ENCODE measurements at regions not wholly inside any gene's neighbourhood (a gene's known extent, or its start where the extent isn't known, plus 50 kb on each side); places are given as distances from the start of the nearest gene placed in this dataset.

DNA sequence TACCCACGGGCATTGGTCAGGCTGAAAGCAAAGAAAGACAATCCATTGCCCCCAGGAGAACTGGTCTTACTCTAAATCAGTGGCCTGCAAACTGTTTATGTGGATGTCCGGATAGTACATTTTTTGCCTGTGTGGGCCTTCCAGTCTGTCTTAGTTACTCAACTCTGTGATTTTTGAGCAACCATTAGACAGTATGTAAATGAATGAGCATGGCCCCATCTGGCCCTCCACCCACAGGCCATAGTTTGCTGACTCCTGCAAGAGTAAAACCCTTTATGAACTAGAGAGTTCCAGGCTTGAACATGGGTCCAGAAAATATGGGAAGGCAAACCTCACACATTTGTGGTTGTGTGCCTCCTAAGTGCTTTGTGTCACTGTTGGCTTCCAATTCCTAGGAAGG, 55.7 kb upstream of the CYP1B1 start:
- Histone ChIP-seq H3K9me3 (ENCODE audit: low read depth) (no peaks in the 10 kb centered on the region), H3K4me1 (ENCODE audit: insufficient read depth) (no peaks in the 10 kb centered on the region), H3K9ac (no peak overlapping the region), H3K4me3 (no peak overlapping the region), H4K20me1 (ENCODE audit: insufficient read depth) (no peaks in the 10 kb centered on the region), H2AFZ (no peak overlapping the region), H3K4me2 (ENCODE audit: unreplicated experiment) (no peak overlapping the region), H3K9me2 (ENCODE audit: insufficient read depth) (no peaks in the 10 kb centered on the region), H3K27ac (no peak overlapping the region), H3K27me3 (replicated peaks; ENCODE audit: insufficient read depth) (no peaks in the 10 kb centered on the region), H3K36me3 (ENCODE audit: low read depth) (no peaks in the 10 kb centered on the region), H3K79me2 (ENCODE audit: insufficient read depth) (no peaks in the 10 kb centered on the region), H3F3A (ENCODE audit: insufficient read depth) (no peaks in the 10 kb centered on the region)
- no peak for DNase-seq
- TF ChIP-seq EZH2phosphoT487 (IDR thresholded peaks at IDR 0.05; ENCODE audit: insufficient read depth, low read depth), result no peak
- TF ChIP-seq EZH2 (IDR thresholded peaks at IDR 0.05; ENCODE audit: insufficient read depth, poor library complexity, severe bottlenecking), result no peak
- in situ Hi-C loops (cut with MboI), result no loop called here
- 66 to 70% methylated on average over 2 of the region's 2 CpGs for WGBS, 2 experiments (ENCODE audit: low coverage in 1 of 2, low lambda C conversion rate in 2 of 2, missing lambda C conversion rate in 2 of 2)

DNA sequence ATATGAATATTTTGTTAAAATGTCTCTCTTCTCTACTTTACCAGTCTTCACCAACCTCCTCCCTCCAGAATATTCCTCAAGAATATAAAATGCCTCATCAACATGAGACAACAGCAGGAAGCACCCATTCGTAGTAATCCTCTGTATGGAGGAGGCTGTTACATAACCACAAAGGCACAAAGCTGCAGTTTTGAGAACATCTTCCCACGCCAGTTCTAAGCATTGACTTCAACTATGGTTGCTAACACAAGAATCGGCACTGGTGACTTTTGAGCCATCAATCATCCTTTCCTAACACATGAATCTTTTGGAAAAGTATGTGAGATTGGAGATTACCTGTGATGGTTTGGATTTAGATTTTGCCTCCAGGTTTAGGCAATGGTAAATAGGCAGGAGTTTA, 54.9 kb upstream of the CYP1B1 start:
- no peaks in the 10 kb centered on the region for H3K9me3 ChIP-seq (ENCODE audit: low read depth)
- no peak for TF ChIP-seq EZH2 (IDR thresholded peaks at IDR 0.05; ENCODE audit: insufficient read depth, poor library complexity, severe bottlenecking)
- TF ChIP-seq EZH2phosphoT487 (IDR thresholded peaks at IDR 0.05; ENCODE audit: insufficient read depth, low read depth), result no peak
- no peak overlapping the region for H3K9ac ChIP-seq
- H4K20me1 ChIP-seq (ENCODE audit: insufficient read depth), result no peaks in the 10 kb centered on the region
- in situ Hi-C loops (cut with MboI), result no loop called here
- H3K4me1 ChIP-seq (ENCODE audit: insufficient read depth), result no peaks in the 10 kb centered on the region
- H3F3A ChIP-seq (ENCODE audit: insufficient read depth), result no peaks in the 10 kb centered on the region
- no peaks in the 10 kb centered on the region for H3K27me3 ChIP-seq (replicated peaks; ENCODE audit: insufficient read depth)
- no peak for DNase-seq
- H3K4me2 ChIP-seq (ENCODE audit: unreplicated experiment), result no peak overlapping the region
- WGBS, 2 experiments (ENCODE audit: low coverage in 1 of 2, low lambda C conversion rate in 2 of 2, missing lambda C conversion rate in 2 of 2), result 73 to 77% methylated on average over 3 of the region's 3 CpGs
- no peak overlapping the region for H2AFZ ChIP-seq
- H3K79me2 ChIP-seq (ENCODE audit: insufficient read depth), result no peaks in the 10 kb centered on the region
- H3K4me3 ChIP-seq, result no peak overlapping the region
- H3K27ac ChIP-seq, result no peak overlapping the region
- H3K36me3 ChIP-seq (ENCODE audit: low read depth), result no peaks in the 10 kb centered on the region
- no peaks in the 10 kb centered on the region for H3K9me2 ChIP-seq (ENCODE audit: insufficient read depth)

- no peaks in the 10 kb centered on the region for H3K9me2 ChIP-seq (ENCODE audit: insufficient read depth)
- in situ Hi-C loops (cut with MboI), result no loop called here
- peak; percentile 29 for DNase-seq
Observed at GRCh38 chr2:38129987-38130386, 54.0 kb upstream of the CYP1B1 start.

DNA sequence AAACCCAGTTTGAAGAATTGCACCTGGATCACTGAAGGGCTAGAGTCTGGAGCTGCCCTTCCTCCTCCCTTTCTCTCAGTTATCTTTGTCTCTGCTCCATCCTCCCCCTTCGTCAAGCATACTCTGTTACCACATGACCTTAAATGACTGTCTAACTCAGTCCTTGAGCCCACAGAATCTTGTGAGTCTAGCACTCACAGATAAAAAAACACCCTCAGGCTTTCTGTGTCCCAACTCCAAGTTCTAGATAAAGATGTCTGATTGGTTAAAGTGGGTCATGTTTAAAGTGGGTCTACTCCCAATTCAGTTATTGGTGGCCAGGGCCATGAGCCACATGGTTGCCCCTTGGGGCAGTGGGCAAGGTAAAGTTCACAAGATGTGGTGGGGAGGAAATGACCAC, 53.5 kb upstream of the CYP1B1 start:
- H3K9me3 ChIP-seq (ENCODE audit: low read depth), result no peaks in the 10 kb centered on the region
- H3K27ac ChIP-seq, result no peak overlapping the region
- H3K4me1 ChIP-seq (ENCODE audit: insufficient read depth), result no peaks in the 10 kb centered on the region
- H3K4me3 ChIP-seq, result no peak overlapping the region
- no peaks in the 10 kb centered on the region for H3K9me2 ChIP-seq (ENCODE audit: insufficient read depth)
- 67 to 73% methylated on average over 1 of the region's 1 CpG for WGBS, 2 experiments (ENCODE audit: low coverage in 1 of 2, low lambda C conversion rate in 2 of 2, missing lambda C conversion rate in 2 of 2)
- H3K27me3 ChIP-seq (replicated peaks; ENCODE audit: insufficient read depth), result no peaks in the 10 kb centered on the region
- no peak overlapping the region for H3K9ac ChIP-seq
- no peak for DNase-seq
- TF ChIP-seq EZH2phosphoT487 (IDR thresholded peaks at IDR 0.05; ENCODE audit: insufficient read depth, low read depth), result no peak
- TF ChIP-seq EZH2 (IDR thresholded peaks at IDR 0.05; ENCODE audit: insufficient read depth, poor library complexity, severe bottlenecking), result no peak
- no peaks in the 10 kb centered on the region for H3K79me2 ChIP-seq (ENCODE audit: insufficient read depth)
- in situ Hi-C loops (cut with MboI), result no loop called here
- no peaks in the 10 kb centered on the region for H4K20me1 ChIP-seq (ENCODE audit: insufficient read depth)
- H3K36me3 ChIP-seq (ENCODE audit: low read depth), result no peaks in the 10 kb centered on the region
- no peaks in the 10 kb centered on the region for H3F3A ChIP-seq (ENCODE audit: insufficient read depth)
- H3K4me2 ChIP-seq (ENCODE audit: unreplicated experiment), result no peak overlapping the region
- H2AFZ ChIP-seq, result no peak overlapping the region

More at GRCh38 chr2:38129987-38130386, 54.0 kb upstream of the CYP1B1 start:
- H3K4me3 ChIP-seq, result no peak overlapping the region
- no peaks in the 10 kb centered on the region for H4K20me1 ChIP-seq (ENCODE audit: insufficient read depth)
- TF ChIP-seq EZH2phosphoT487 (IDR thresholded peaks at IDR 0.05; ENCODE audit: insufficient read depth, low read depth) (no peak), EZH2 (IDR thresholded peaks at IDR 0.05; ENCODE audit: insufficient read depth, poor library complexity, severe bottlenecking) (no peak)
- H3K36me3 ChIP-seq (ENCODE audit: low read depth), result no peaks in the 10 kb centered on the region
- H3F3A ChIP-seq (ENCODE audit: insufficient read depth), result no peaks in the 10 kb centered on the region
- H3K27ac ChIP-seq, result no peak overlapping the region
- no peaks in the 10 kb centered on the region for H3K4me1 ChIP-seq (ENCODE audit: insufficient read depth)
- H3K4me2 ChIP-seq (ENCODE audit: unreplicated experiment), result no peak overlapping the region
- no peak overlapping the region for H2AFZ ChIP-seq
- H3K27me3 ChIP-seq (replicated peaks; ENCODE audit: insufficient read depth), result no peaks in the 10 kb centered on the region
- H3K79me2 ChIP-seq (ENCODE audit: insufficient read depth), result no peaks in the 10 kb centered on the region
- no peaks in the 10 kb centered on the region for H3K9me3 ChIP-seq (ENCODE audit: low read depth)
- 70 to 77% methylated on average over 3 of the region's 3 CpGs for WGBS, 2 experiments (ENCODE audit: low coverage in 1 of 2, low lambda C conversion rate in 2 of 2, missing lambda C conversion rate in 2 of 2)
- no peak overlapping the region for H3K9ac ChIP-seq

- H3K4me3 ChIP-seq, result no peak overlapping the region
- in situ Hi-C loops (cut with MboI), result no loop called here
- peak; percentile 35 for DNase-seq
Observed at GRCh38 chr2:38128653-38129052, 52.7 kb upstream of the CYP1B1 start.

More at GRCh38 chr2:38128653-38129052, 52.7 kb upstream of the CYP1B1 start:
- Histone ChIP-seq H3K9me2 (ENCODE audit: insufficient read depth) (no peaks in the 10 kb centered on the region), H3K4me2 (ENCODE audit: unreplicated experiment) (no peak overlapping the region), H3K27ac (no peak overlapping the region), H2AFZ (no peak overlapping the region), H3K79me2 (ENCODE audit: insufficient read depth) (no peaks in the 10 kb centered on the region), H3K4me1 (ENCODE audit: insufficient read depth) (no peaks in the 10 kb centered on the region), H3K27me3 (replicated peaks; ENCODE audit: insufficient read depth) (no peaks in the 10 kb centered on the region), H3K9me3 (ENCODE audit: low read depth) (no peaks in the 10 kb centered on the region), H3F3A (ENCODE audit: insufficient read depth) (no peaks in the 10 kb centered on the region), H3K36me3 (ENCODE audit: low read depth) (no peaks in the 10 kb centered on the region), H4K20me1 (ENCODE audit: insufficient read depth) (no peaks in the 10 kb centered on the region), H3K9ac (no peak overlapping the region)
- WGBS, 2 experiments (ENCODE audit: low coverage in 1 of 2, low lambda C conversion rate in 2 of 2, missing lambda C conversion rate in 2 of 2), result 53 to 57% methylated on average over 2 of the region's 2 CpGs
- TF ChIP-seq EZH2phosphoT487 (IDR thresholded peaks at IDR 0.05; ENCODE audit: insufficient read depth, low read depth) (no peak), EZH2 (IDR thresholded peaks at IDR 0.05; ENCODE audit: insufficient read depth, poor library complexity, severe bottlenecking) (no peak)
